ENCODE measurements at regions not wholly inside any gene's neighbourhood (a gene's known extent, or its start where the extent isn't known, plus 50 kb on each side); places are given as distances from the start of the nearest gene placed in this dataset.

DNA sequence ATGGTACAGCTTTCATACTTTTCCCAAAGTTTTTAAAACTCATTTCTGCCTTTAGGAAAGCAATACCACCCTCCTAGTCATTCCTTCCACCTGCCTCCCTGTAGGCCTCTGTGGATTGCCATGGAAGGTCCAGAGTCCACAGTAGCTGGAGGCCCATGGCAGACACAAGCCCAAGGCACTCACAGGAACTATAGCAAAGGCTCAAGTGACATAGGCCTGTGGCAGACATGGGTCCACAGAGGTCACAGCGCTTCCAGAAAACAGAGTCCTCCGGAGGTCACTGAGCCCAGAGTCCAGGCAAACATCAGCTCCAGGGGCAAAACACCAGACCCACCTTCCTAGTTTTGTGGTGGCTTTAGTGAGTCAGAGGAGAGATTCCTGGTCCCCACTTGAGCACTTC is 147.6 kb upstream of the ATP6AP2 start:
- ATAC-seq (no peak), DNase-seq (no peak)
- Histone ChIP-seq H3K4me1 (ENCODE audit: low read depth) (no peaks in the 10 kb centered on the region), H3K9me3 (no peaks in the 10 kb centered on the region), H3K36me3 (ENCODE audit: low read depth) (no peaks in the 10 kb centered on the region), H3K4me3 (no peak overlapping the region)
- TF ChIP-seq, protein P1, sequence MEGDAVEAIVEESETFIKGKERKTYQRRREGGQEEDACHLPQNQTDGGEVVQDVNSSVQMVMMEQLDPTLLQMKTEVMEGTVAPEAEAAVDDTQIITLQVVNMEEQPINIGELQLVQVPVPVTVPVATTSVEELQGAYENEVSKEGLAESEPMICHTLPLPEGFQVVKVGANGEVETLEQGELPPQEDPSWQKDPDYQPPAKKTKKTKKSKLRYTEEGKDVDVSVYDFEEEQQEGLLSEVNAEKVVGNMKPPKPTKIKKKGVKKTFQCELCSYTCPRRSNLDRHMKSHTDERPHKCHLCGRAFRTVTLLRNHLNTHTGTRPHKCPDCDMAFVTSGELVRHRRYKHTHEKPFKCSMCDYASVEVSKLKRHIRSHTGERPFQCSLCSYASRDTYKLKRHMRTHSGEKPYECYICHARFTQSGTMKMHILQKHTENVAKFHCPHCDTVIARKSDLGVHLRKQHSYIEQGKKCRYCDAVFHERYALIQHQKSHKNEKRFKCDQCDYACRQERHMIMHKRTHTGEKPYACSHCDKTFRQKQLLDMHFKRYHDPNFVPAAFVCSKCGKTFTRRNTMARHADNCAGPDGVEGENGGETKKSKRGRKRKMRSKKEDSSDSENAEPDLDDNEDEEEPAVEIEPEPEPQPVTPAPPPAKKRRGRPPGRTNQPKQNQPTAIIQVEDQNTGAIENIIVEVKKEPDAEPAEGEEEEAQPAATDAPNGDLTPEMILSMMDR (IDR thresholded peaks at IDR 0.05): no peak
- intact Hi-C loops (cut with DNase I, micrococcal nuclease): no loop called here

DNA sequence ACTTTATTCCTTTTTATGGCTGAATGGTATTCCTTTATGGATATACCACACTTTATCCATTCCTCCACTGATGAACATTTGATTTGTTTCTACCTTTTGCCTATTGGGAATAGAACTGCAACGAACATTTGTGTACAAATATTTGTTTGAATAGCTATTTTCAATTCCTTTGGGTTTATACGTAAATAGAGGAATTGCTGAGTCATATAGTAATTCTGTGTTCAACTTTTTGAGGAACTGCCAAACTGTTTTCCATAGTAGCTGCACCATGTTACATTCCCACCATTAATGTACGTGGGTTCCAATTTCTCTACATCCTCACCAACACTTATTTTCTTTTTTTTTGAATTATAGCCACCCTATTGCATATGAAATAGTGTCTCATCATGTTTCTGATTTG is 156.5 kb upstream of the ATP6AP2 start:
- Histone ChIP-seq H3K4me1 (ENCODE audit: low read depth) (no peaks in the 10 kb centered on the region), H3K9me3 (no peaks in the 10 kb centered on the region), H3K36me3 (ENCODE audit: low read depth) (no peaks in the 10 kb centered on the region), H3K4me3 (no peak overlapping the region)
- intact Hi-C loops (cut with DNase I, micrococcal nuclease): no loop called here
- TF ChIP-seq, protein P1 (IDR thresholded peaks at IDR 0.05): no peak
- no peak for DNase-seq
- no peak for ATAC-seq

GRCh38 chrX:40423299-40423698 is 157.5 kb upstream of the ATP6AP2 start:
- no peaks in the 10 kb centered on the region for H3K36me3 ChIP-seq (ENCODE audit: low read depth)
- ATAC-seq (no peak), DNase-seq (no peak)
- no peaks in the 10 kb centered on the region for H3K9me3 ChIP-seq
- TF ChIP-seq, protein P1 (IDR thresholded peaks at IDR 0.05): no peak
- intact Hi-C loops (cut with DNase I, micrococcal nuclease): no loop called here
- no peaks in the 10 kb centered on the region for H3K4me1 ChIP-seq (ENCODE audit: low read depth)
- no peak overlapping the region for H3K4me3 ChIP-seq

DNA sequence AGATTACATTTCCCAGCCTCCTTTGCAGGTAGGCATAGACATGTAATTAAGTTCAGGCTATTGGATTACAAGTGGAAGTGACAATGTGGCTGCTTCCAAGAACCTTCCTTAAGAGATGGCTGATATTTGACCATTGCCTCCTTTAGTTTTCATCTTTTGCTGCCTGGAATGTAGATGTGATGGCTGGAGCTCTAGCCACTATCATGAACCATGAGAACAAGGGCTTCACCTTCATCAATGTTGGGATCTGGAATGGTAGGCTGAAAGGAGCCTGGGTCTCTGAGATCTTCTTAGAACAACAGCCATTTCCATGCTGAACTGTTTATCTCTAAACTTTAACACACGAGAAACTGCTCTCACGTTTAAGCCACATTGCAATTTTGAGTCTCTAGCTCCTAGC is 158.7 kb upstream of the ATP6AP2 start:
- TF ChIP-seq, protein P1 (IDR thresholded peaks at IDR 0.05): no peak
- intact Hi-C loops (cut with DNase I, micrococcal nuclease): no loop called here
- Histone ChIP-seq H3K4me3 (no peak overlapping the region), H3K4me1 (ENCODE audit: low read depth) (no peaks in the 10 kb centered on the region), H3K9me3 (no peaks in the 10 kb centered on the region), H3K36me3 (ENCODE audit: low read depth) (no peaks in the 10 kb centered on the region)
- ATAC-seq (no peak), DNase-seq (no peak)

DNA sequence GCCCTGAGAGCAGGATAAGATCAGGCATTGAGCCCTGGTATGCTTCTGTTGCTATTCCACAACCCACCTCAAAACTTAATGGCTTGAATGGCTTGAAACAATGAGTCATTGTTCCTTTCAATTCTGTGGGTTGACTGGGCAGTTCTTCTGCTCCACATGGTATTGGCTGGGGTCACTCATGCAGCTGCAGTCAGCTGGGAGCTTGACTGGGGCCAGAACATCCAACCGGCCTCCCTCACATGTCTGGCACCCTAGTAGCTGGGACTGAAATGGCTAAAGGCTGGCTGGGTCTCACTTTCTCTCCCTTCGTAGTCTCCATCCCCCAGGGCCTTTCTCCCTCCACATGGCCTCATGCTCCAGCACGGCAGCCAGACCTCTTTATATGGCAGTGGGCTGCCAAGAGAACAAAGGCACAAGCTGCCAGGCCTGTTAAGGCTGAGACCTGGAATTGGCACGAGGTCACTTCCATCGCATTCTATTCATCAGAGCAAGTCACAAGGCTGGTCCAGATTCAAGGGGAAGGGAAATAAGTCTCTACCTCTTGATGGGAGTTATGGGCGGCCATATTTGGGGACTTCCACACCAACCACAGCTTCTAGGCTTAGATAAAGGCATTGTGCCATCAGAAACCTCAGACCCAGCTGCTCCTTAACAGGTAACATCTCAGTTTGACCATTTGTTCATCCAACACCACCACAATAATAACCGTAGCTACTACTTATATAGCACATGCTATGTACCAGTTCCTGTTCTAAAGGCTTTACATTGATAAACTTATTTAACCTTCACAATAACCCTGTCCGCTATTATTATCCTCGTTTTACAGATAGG is 159.7 kb upstream of the ATP6AP2 start:
- TF ChIP-seq, protein P1 (IDR thresholded peaks at IDR 0.05): no peak
- intact Hi-C loops (cut with DNase I, micrococcal nuclease): no loop called here
- no peak for ATAC-seq

More for the DNA sequence above, 159.7 kb upstream of the ATP6AP2 start:
- H3K36me3 ChIP-seq (ENCODE audit: low read depth): no peaks in the 10 kb centered on the region
- DNase-seq: no peak
- H3K4me3 ChIP-seq: no peak overlapping the region
- H3K9me3 ChIP-seq: no peaks in the 10 kb centered on the region
- H3K4me1 ChIP-seq (ENCODE audit: low read depth): no peaks in the 10 kb centered on the region
